HG02763 (cell line): ENCODE measurements at regions not wholly inside any gene's neighbourhood (a gene's known extent, or its start where the extent isn't known, plus 50 kb on each side); places are given as distances from the start of the nearest gene placed in this dataset.

Experiments used
- ATAC-seq: cut with Tn5 transposase; IDR thresholded peaks from one replicate; pipeline ENCODE4 v1.9.1; 2021; ENCODE audit warnings: mild to moderate bottlenecking, moderate library complexity; ENCODE audit not compliant: unreplicated experiment

- ATAC-seq, result no peak
These were observed 273.9 kb downstream of the NPR3 start for GRCh38 chr5:32984851-32985610.

- no peak for ATAC-seq
These were observed 278.7 kb downstream of the NPR3 start for GRCh38 chr5:32989815-32990214.

- ATAC-seq, result no peak
These were observed 279.7 kb downstream of the NPR3 start for GRCh38 chr5:32990593-32991420.

- ATAC-seq, result no peak
These were observed 280.3 kb downstream of the NPR3 start for GRCh38 chr5:32991421-32991815.

GRCh38 chr5:32996336-32996735 lies 285.2 kb downstream of the NPR3 start:
- no peak for ATAC-seq

- no peak for ATAC-seq
These were observed 297.8 kb downstream of the NPR3 start for GRCh38 chr5:33008751-33009418.

GRCh38 chr5:33010846-33011245 lies 299.7 kb downstream of the NPR3 start:
- ATAC-seq, result no peak

GRCh38 chr5:33011801-33012200 lies 300.7 kb downstream of the NPR3 start:
- no peak for ATAC-seq

GRCh38 chr5:33023649-33024048 lies 312.5 kb downstream of the NPR3 start:
- ATAC-seq, result no peak

GRCh38 chr5:33032271-33033070 lies 321.4 kb downstream of the NPR3 start:
- no peak for ATAC-seq

- ATAC-seq, result no peak
These were observed 322.4 kb downstream of the NPR3 start for GRCh38 chr5:33033516-33033915.

- ATAC-seq, result no peak
These were observed 323.7 kb downstream of the NPR3 start for GRCh38 chr5:33034777-33035176.

- no peak for ATAC-seq
These were observed 324.9 kb downstream of the NPR3 start for GRCh38 chr5:33035851-33036527.

- no peak for ATAC-seq
These were observed 326.0 kb downstream of the NPR3 start for GRCh38 chr5:33037076-33037475.

GRCh38 chr5:33041586-33041985 lies 330.5 kb downstream of the NPR3 start:
- ATAC-seq, result no peak

- no peak for ATAC-seq
These were observed 332.3 kb downstream of the NPR3 start for GRCh38 chr5:33043343-33043997.

GRCh38 chr5:33046091-33046490 lies 335.0 kb downstream of the NPR3 start:
- no peak for ATAC-seq

GRCh38 chr5:33048315-33048714 lies 337.2 kb downstream of the NPR3 start:
- no peak for ATAC-seq

- no peak for ATAC-seq
These were observed 338.2 kb downstream of the NPR3 start for GRCh38 chr5:33049298-33049697.

- ATAC-seq, result no peak
These were observed 338.7 kb downstream of the NPR3 start for GRCh38 chr5:33049842-33050241.
